ENCODE measurements at regions not wholly inside any gene's neighbourhood (a gene's known extent, or its start where the extent isn't known, plus 50 kb on each side); places are given as distances from the start of the nearest gene placed in this dataset.
"Not testable (repeated sequence)": the region's sequence is repeated elsewhere in the genome, so short reads cannot be mapped to it uniquely, and the experiment has no call there.

- H3K4me3 ChIP-seq; H3K4me1 ChIP-seq; H3K36me3 ChIP-seq (ENCODE audit: insufficient read depth in 1 of 2, low read depth in 1 of 2); H3K27me3 ChIP-seq (ENCODE audit: insufficient read depth in 3 of 3, low read length in 2 of 3); H3K9me3 ChIP-seq; DNase-seq; intact Hi-C loops (cut with DNase I); H3K27ac ChIP-seq; ATAC-seq: not testable (repeated sequence)
- WGBS, 3 donors: 74 to 98% (median 83%) methylated on average over 1 of the region's 1 CpG
These were observed 875.2 kb upstream of the ALG10B start for GRCh38 chr12:37441371-37441770.

- DNase-seq: peak in 1 of 2 donors; percentile 42
- 39 to 44% (median 41%) methylated on average over 3 of the region's 3 CpGs for WGBS, 3 donors
- H3K27me3 ChIP-seq (ENCODE audit: insufficient read depth in 3 of 3, low read length in 2 of 3); H3K27ac ChIP-seq; H3K4me3 ChIP-seq; H3K4me1 ChIP-seq; intact Hi-C loops (cut with DNase I); ATAC-seq; H3K36me3 ChIP-seq (ENCODE audit: insufficient read depth in 1 of 2, low read depth in 1 of 2); H3K9me3 ChIP-seq: not testable (repeated sequence)
These were observed 860.9 kb upstream of the ALG10B start for GRCh38 chr12:37455646-37456045.

DNA sequence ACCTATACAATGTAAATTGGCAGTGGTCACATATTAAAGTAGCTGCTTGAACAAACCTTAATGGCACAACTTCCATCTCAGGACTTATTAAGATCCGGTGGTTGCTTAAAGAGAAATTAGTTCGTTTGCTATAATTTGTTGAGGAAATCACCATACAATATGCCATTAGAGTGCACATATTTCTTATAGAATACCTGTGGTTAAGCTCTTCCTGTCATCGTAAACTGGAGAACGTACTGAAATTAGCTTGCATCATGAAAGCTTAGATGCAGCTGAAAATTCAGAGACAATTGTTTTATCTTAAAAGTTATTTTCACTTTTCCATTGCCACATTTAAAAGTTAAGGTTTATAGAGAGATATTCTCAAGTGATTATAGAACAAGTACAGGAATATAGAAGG, 818.6 kb upstream of the ALG10B start:
- H3K36me3 ChIP-seq (ENCODE audit: insufficient read depth in 1 of 2, low read depth in 1 of 2); H3K9me3 ChIP-seq; H3K27me3 ChIP-seq (ENCODE audit: insufficient read depth in 3 of 3, low read length in 2 of 3); ATAC-seq; H3K4me1 ChIP-seq; DNase-seq; H3K4me3 ChIP-seq; intact Hi-C loops (cut with DNase I); H3K27ac ChIP-seq: not testable (repeated sequence)
- 73 to 81% (median 75%) methylated on average over 4 of the region's 4 CpGs for WGBS, 3 donors

DNA sequence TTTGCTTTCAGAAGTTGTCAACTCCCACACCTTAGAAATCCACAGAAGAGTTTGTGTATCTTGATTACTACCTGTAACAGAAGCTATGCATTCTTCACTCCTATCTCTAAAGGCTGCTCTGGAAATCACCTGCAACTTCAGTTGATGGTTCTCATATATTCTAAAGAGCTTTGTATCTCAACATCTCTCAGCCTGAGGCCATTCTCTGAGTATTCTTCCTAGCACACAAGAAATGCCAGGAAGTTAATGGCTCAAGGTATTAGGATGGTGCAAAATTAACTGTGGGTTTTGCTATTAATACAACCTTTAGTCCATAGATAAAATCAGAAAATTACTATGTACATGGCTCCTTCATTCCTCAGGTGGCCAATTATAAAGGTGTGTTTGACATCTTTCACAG, 806.3 kb upstream of the ALG10B start:
- ATAC-seq; intact Hi-C loops (cut with DNase I); H3K36me3 ChIP-seq (ENCODE audit: insufficient read depth in 1 of 2, low read depth in 1 of 2); H3K27ac ChIP-seq; H3K4me1 ChIP-seq; H3K4me3 ChIP-seq; H3K9me3 ChIP-seq; DNase-seq; H3K27me3 ChIP-seq (ENCODE audit: insufficient read depth in 3 of 3, low read length in 2 of 3): not testable (repeated sequence)

DNA sequence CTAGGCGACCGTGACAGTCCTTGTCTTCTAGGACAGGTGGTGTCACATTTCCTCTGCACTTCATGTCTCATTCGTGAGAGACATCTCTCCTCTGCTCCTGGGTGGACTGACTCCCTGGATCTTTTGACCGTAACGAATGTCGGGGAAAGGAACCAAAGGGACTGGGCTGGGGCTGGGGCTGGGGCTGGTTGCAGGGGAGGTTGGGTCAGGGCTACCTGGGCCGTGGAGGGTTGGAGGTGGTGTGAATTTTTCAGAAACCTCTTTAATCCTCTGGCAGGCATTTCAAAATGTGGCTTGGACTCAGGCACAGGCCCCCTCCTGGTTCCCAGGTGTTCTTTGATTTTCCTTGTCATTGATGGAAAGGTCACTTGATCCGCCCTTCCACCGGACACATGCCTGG, 776.0 kb upstream of the ALG10B start:
- H3K27ac ChIP-seq; H3K4me3 ChIP-seq; intact Hi-C loops (cut with DNase I); H3K27me3 ChIP-seq (ENCODE audit: insufficient read depth in 3 of 3, low read length in 2 of 3); DNase-seq; H3K4me1 ChIP-seq; ATAC-seq; H3K9me3 ChIP-seq; H3K36me3 ChIP-seq (ENCODE audit: insufficient read depth in 1 of 2, low read depth in 1 of 2): not testable (repeated sequence)
- whole genome bisulfite sequencing, 3 donors: 85 to 91% (median 91%) methylated on average over 9 of the region's 9 CpGs

DNA sequence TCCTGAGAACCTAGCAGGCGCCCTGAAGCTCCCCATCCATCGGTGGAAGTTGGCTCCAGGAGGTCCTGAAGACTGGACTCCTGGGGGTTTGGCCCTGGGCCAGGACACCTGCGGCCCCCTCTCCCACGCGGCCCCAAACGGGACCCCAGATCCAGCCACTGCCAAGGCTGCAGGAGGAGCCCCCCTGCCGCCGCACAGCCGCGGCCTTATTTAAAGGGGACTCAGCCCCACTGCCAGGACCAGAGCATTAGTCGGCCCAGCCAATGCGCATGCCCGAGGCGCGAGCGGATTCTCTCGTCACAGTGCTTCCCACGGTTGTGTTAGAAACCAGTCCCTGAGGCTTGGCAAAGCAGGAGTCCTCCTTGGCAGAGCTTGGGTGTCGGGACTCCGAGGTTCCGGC, 775.2 kb upstream of the ALG10B start:
- no peak overlapping the region for H3K4me3 ChIP-seq
- no peaks in the 10 kb centered on the region for H3K27me3 ChIP-seq (ENCODE audit: insufficient read depth in 3 of 3, low read length in 2 of 3)
- H3K4me1 ChIP-seq: no peaks in the 10 kb centered on the region
- TF ChIP-seq, protein P1, sequence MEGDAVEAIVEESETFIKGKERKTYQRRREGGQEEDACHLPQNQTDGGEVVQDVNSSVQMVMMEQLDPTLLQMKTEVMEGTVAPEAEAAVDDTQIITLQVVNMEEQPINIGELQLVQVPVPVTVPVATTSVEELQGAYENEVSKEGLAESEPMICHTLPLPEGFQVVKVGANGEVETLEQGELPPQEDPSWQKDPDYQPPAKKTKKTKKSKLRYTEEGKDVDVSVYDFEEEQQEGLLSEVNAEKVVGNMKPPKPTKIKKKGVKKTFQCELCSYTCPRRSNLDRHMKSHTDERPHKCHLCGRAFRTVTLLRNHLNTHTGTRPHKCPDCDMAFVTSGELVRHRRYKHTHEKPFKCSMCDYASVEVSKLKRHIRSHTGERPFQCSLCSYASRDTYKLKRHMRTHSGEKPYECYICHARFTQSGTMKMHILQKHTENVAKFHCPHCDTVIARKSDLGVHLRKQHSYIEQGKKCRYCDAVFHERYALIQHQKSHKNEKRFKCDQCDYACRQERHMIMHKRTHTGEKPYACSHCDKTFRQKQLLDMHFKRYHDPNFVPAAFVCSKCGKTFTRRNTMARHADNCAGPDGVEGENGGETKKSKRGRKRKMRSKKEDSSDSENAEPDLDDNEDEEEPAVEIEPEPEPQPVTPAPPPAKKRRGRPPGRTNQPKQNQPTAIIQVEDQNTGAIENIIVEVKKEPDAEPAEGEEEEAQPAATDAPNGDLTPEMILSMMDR (IDR thresholded peaks at IDR 0.05): no peak
- no peak overlapping the region for H3K27ac ChIP-seq
- no peaks in the 10 kb centered on the region for H3K36me3 ChIP-seq (ENCODE audit: insufficient read depth in 1 of 2, low read depth in 1 of 2)
- 91 to 95% (median 92%) methylated on average over 18 to 21 of the region's 21 CpGs for WGBS, 3 donors
- H3K9me3 ChIP-seq: no peaks in the 10 kb centered on the region
- intact Hi-C loops (cut with DNase I): no loop called here
- DNase-seq (no peak), ATAC-seq (no peak)

GRCh38 chr12:37543131-37543965, 773.2 kb upstream of the ALG10B start:
- no peak for DNase-seq
- intact Hi-C loops (cut with DNase I): no loop called here
- Histone ChIP-seq H3K4me1 (no peaks in the 10 kb centered on the region), H3K36me3 (ENCODE audit: insufficient read depth in 1 of 2, low read depth in 1 of 2) (no peaks in the 10 kb centered on the region), H3K4me3 (no peak overlapping the region), H3K9me3 (no peaks in the 10 kb centered on the region), H3K27me3 (ENCODE audit: insufficient read depth in 3 of 3, low read length in 2 of 3) (no peaks in the 10 kb centered on the region), H3K27ac (no peak overlapping the region)
- WGBS, 3 donors: 76 to 79% (median 77%) methylated on average over 32 to 35 of the region's 35 CpGs
- TF ChIP-seq, protein P1 (IDR thresholded peaks at IDR 0.05): no peak
- ATAC-seq: no peak

Data from psoas muscle (tissue), 7 donors.